ENCODE measurements at regions not wholly inside any gene's neighbourhood (a gene's known extent, or its start where the extent isn't known, plus 50 kb on each side); places are given as distances from the start of the nearest gene placed in this dataset.

DNA sequence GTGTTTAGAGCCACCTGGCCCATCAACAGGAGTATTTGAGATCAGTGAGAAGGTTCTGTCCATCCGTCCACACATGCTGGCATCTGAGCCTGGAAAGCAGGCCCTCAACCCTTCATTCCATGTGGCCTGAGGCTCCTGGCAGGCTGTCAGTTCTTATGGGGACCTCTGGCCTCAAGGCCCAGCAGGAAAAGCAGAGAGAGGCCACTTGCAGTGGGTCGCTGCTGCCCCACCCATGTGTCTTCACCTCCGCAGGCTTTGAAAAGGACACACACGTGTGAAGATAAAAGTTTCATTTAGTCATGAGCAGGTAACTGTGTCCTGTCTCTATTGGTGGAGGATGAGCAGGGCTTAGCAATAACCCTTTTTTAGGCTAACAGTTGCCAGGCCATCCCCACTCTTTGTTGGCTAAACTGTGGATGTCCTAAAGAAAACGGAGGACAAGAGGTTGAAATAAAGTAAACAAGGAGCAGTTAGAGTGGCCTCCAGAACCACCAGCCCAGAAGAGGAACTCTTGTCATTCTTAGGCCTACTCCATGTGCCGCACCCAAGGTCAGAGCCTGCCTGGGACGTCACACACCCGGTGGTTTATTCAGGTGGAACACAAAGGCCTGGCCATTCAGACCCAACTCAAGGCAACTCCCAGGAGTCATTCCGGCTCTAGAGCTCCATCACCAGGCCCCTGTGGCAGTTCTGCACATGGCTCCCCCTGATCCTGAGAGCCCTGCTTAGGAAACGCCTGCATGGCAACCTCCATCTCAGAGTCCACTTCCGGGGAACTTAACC lies 143.4 kb upstream of the CST7 start:
- POLR2A ChIA-PET = no interaction called here
- Histone ChIP-seq H3K9me3 (replicated peaks; ENCODE audit: control insufficient read depth, insufficient read depth, low read length) (no peaks in the 10 kb centered on the region), H3K36me3 (ENCODE audit: control insufficient read depth in 2 of 2, extremely low read depth in 1 of 2, insufficient read depth in 2 of 2, low read length in 2 of 2) (no peaks in the 10 kb centered on the region), H3K4me2 (ENCODE audit: insufficient read depth, low read length) (no peak overlapping the region), H3K4me3 (replicated peaks in 1 of 3; ENCODE audit: insufficient read depth in 1 of 3, low read depth in 1 of 3, low read length in 3 of 3) (no peak overlapping the region), H3K9ac (replicated peaks; ENCODE audit: extremely low read depth, insufficient read depth, low read length) (no peak overlapping the region), H3K79me2 (ENCODE audit: control insufficient read depth, insufficient read depth, low read length) (no peaks in the 10 kb centered on the region), H2AFZ (ENCODE audit: low read depth, low read length) (no peak overlapping the region), H4K20me1 (replicated peaks; ENCODE audit: control insufficient read depth, extremely low read depth, insufficient read depth, low read length) (no peaks in the 10 kb centered on the region), H3K4me1 (ENCODE audit: control insufficient read depth, extremely low read depth, insufficient read depth, low read length) (no peaks in the 10 kb centered on the region), H3K27ac (ENCODE audit: insufficient read depth, low read depth, low read length) (no peak overlapping the region), H3K9me1 (replicated peaks; ENCODE audit: control insufficient read depth, extremely low read depth, insufficient read depth, low read length) (no peaks in the 10 kb centered on the region), H3K27me3 (ENCODE audit: control insufficient read depth in 2 of 2, insufficient read depth in 2 of 2, low read length in 2 of 2) (no peaks in the 10 kb centered on the region)
- CTCF ChIA-PET = no interaction called here
- DNase-seq (ENCODE audit: low read depth, low spot score) (no peak), FAIRE-seq (no peak)
- dilution Hi-C loops (cut with MboI; ENCODE audit: extremely low pct_ligation_motif_present, low sequenced_read_pairs) (no loop called here), intact Hi-C loops (cut with micrococcal nuclease) (no loop called here)
- no TSS peak for BruUV-seq (replicated peaks)
- TF ChIP-seq POLR2A (IDR thresholded peaks at IDR 0.05; ENCODE audit: low read depth, low read length) = no peak
- TF ChIP-seq, protein P1, sequence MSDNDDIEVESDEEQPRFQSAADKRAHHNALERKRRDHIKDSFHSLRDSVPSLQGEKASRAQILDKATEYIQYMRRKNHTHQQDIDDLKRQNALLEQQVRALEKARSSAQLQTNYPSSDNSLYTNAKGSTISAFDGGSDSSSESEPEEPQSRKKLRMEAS (IDR thresholded peaks at IDR 0.05; ENCODE audit: insufficient read depth, insufficient read length) = no peak
- TF ChIP-seq POLR2AphosphoS5 (IDR thresholded peaks at IDR 0.05; ENCODE audit: insufficient read depth, low read depth, low read length) = no peak
- no peak for TF ChIP-seq EZH2 (IDR thresholded peaks at IDR 0.05; ENCODE audit: borderline replicate concordance, low read depth, low read length, severe bottlenecking)

GRCh38 chr20:24806705-24807676 lies 142.1 kb upstream of the CST7 start:
- Histone ChIP-seq H3K79me2 (ENCODE audit: control insufficient read depth, insufficient read depth, low read length) (no peaks in the 10 kb centered on the region), H3K9ac (replicated peaks; ENCODE audit: extremely low read depth, insufficient read depth, low read length) (no peak overlapping the region), H2AFZ (ENCODE audit: low read depth, low read length) (no peak overlapping the region), H3K4me2 (ENCODE audit: insufficient read depth, low read length) (no peak overlapping the region), H3K27me3 (ENCODE audit: control insufficient read depth in 2 of 2, insufficient read depth in 2 of 2, low read length in 2 of 2) (no peaks in the 10 kb centered on the region), H4K20me1 (replicated peaks; ENCODE audit: control insufficient read depth, extremely low read depth, insufficient read depth, low read length) (no peaks in the 10 kb centered on the region), H3K27ac (ENCODE audit: insufficient read depth, low read depth, low read length) (no peak overlapping the region), H3K4me3 (replicated peaks in 1 of 3; ENCODE audit: insufficient read depth in 1 of 3, low read depth in 1 of 3, low read length in 3 of 3) (no peak overlapping the region), H3K4me1 (ENCODE audit: control insufficient read depth, extremely low read depth, insufficient read depth, low read length) (no peaks in the 10 kb centered on the region), H3K36me3 (ENCODE audit: control insufficient read depth in 2 of 2, extremely low read depth in 1 of 2, insufficient read depth in 2 of 2, low read length in 2 of 2) (no peaks in the 10 kb centered on the region), H3K9me3 (replicated peaks; ENCODE audit: control insufficient read depth, insufficient read depth, low read length) (no peaks in the 10 kb centered on the region), H3K9me1 (replicated peaks; ENCODE audit: control insufficient read depth, extremely low read depth, insufficient read depth, low read length) (no peaks in the 10 kb centered on the region)
- FAIRE-seq (no peak), DNase-seq (ENCODE audit: low read depth, low spot score) (no peak)
- no TSS peak for BruUV-seq (replicated peaks)
- POLR2A ChIA-PET = no interaction called here
- intact Hi-C loops (cut with micrococcal nuclease) (no loop called here), dilution Hi-C loops (cut with MboI; ENCODE audit: extremely low pct_ligation_motif_present, low sequenced_read_pairs) (no loop called here)
- TF ChIP-seq POLR2A (IDR thresholded peaks at IDR 0.05; ENCODE audit: low read depth, low read length) (no peak), EZH2 (IDR thresholded peaks at IDR 0.05; ENCODE audit: borderline replicate concordance, low read depth, low read length, severe bottlenecking) (no peak)
- TF ChIP-seq, protein P1 (IDR thresholded peaks at IDR 0.05; ENCODE audit: insufficient read depth, insufficient read length) = no peak
- CTCF ChIA-PET = no interaction called here

All from endothelial cell of umbilical vein (primary cell).